Liver (tissue), 8 donors: ENCODE measurements at regions not wholly inside any gene's neighbourhood (a gene's known extent, or its start where the extent isn't known, plus 50 kb on each side); places are given as distances from the start of the nearest gene placed in this dataset.

Experiments used
- DNase-seq: peaks from one replicate; pipeline ENCODE4 v3.0.0-alpha.2; 2017; ENCODE audit warnings: low spot score
- H3K27ac ChIP-seq, 2 donors: one replicate each; pipeline ENCODE4 v1.7.0; 2013; ENCODE audit warnings: inconsistent platforms in 2 of 2, low read length in 2 of 2, control low read depth in 1 of 2, low read depth in 1 of 2, mild to moderate bottlenecking in 1 of 2
- H3K27me3 ChIP-seq, 4 donors: one replicate each; pipeline versions ENCODE4 v1.6.1 to v1.7.0; 2013; ENCODE audit warnings: low read length in 3 of 4, inconsistent platforms in 1 of 4, mild to moderate bottlenecking in 1 of 4, moderate library complexity in 1 of 4; ENCODE audit not compliant: control insufficient read depth in 4 of 4, insufficient read depth in 4 of 4
- H3K36me3 ChIP-seq, 4 donors: one replicate each; pipeline versions ENCODE4 v1.6.1 to v1.7.0; 2013; ENCODE audit warnings: low read length in 3 of 4, mild to moderate bottlenecking in 3 of 4, low read depth in 1 of 4, moderate library complexity in 1 of 4; ENCODE audit not compliant: control insufficient read depth in 4 of 4, insufficient read depth in 3 of 4
- H3K4me1 ChIP-seq, 4 donors: one replicate each; pipeline versions ENCODE4 v1.6.1 to v1.7.0; 2013; ENCODE audit warnings: low read length in 3 of 4, mild to moderate bottlenecking in 3 of 4, moderate library complexity in 1 of 4; ENCODE audit not compliant: control insufficient read depth in 4 of 4, insufficient read depth in 4 of 4
- H3K4me3 ChIP-seq, 3 donors: one replicate each; pipeline versions ENCODE4 v1.6.1 to v1.7.0; 2013; ENCODE audit warnings: low read length in 3 of 3, control low read depth in 1 of 3, low read depth in 1 of 3, mild to moderate bottlenecking in 1 of 3
- H3K9ac ChIP-seq, 2 donors: one replicate each; pipeline ENCODE4 v1.7.0; 2013; ENCODE audit warnings: low read length in 2 of 2, mild to moderate bottlenecking in 2 of 2, moderate library complexity in 2 of 2, control low read depth in 1 of 2, low read depth in 1 of 2
- H3K9me3 ChIP-seq, 4 donors: one replicate each; pipeline versions ENCODE4 v1.6.1 to v1.7.0; 2013; ENCODE audit warnings: low read length in 3 of 4; ENCODE audit not compliant: control insufficient read depth in 4 of 4
- ATF3 ChIP-seq: IDR thresholded peaks from 2 replicates; pipeline ENCODE4 v1.6.1; 2016; ENCODE audit warnings: antibody characterized with exemption
- CTCF ChIP-seq: fragments of 150-350 bp; IDR thresholded peaks from 2 replicates; pipeline ENCODE4 v1.5.1; 2017; ENCODE audit warnings: improper control_type of control experiment, low read depth, low read length; ENCODE audit not compliant: missing input control
- EGR1 ChIP-seq, 2 donors: IDR thresholded peaks; 2 replicates each; pipeline ENCODE4 v1.6.1; 2016 to 2018; ENCODE audit warnings: antibody characterized with exemption in 2 of 2, low read depth in 2 of 2
- FOXA1 ChIP-seq: IDR thresholded peaks from 2 replicates; pipeline ENCODE4 v1.6.1; 2016; ENCODE audit warnings: antibody characterized with exemption
- GABPA ChIP-seq, 2 donors: IDR thresholded peaks in 1 of 2; conservative IDR thresholded peaks in 1 of 2; 2 replicates each; pipeline ENCODE4 v1.6.1; 2016; ENCODE audit warnings: antibody characterized with exemption in 2 of 2, mild to moderate bottlenecking in 1 of 2, moderate library complexity in 1 of 2
- HNF4A ChIP-seq, 2 donors: conservative IDR thresholded peaks; 2 replicates each; pipeline ENCODE4 v1.6.1; 2016; ENCODE audit warnings: antibody characterized with exemption in 2 of 2, mild to moderate bottlenecking in 2 of 2
- HNF4G ChIP-seq: IDR thresholded peaks from 2 replicates; pipeline ENCODE4 v1.6.1; 2016; ENCODE audit warnings: antibody characterized with exemption
- JUND ChIP-seq, 2 donors: IDR thresholded peaks; 2 replicates each; pipeline ENCODE4 v1.6.1; 2016; ENCODE audit warnings: antibody characterized with exemption in 2 of 2
- MAX ChIP-seq: IDR thresholded peaks from 2 replicates; pipeline ENCODE4 v1.6.1; 2016; ENCODE audit warnings: antibody characterized with exemption
- NR2F2 ChIP-seq: IDR thresholded peaks from 2 replicates; pipeline ENCODE4 v1.6.1; 2016; ENCODE audit warnings: antibody characterized with exemption
- RAD21 ChIP-seq, 2 donors: IDR thresholded peaks; 2 replicates each; pipeline ENCODE4 v1.6.1; 2016; ENCODE audit warnings: antibody characterized with exemption in 2 of 2, mild to moderate bottlenecking in 2 of 2
- REST ChIP-seq: IDR thresholded peaks from 2 replicates; pipeline ENCODE4 v1.6.1; 2016; ENCODE audit warnings: antibody characterized with exemption, mild to moderate bottlenecking
- RXRA ChIP-seq, 2 donors: IDR thresholded peaks; 2 replicates each; pipeline ENCODE4 v1.6.1; 2017 to 2018; ENCODE audit warnings: antibody characterized with exemption in 2 of 2, mild to moderate bottlenecking in 1 of 2
- SP1 ChIP-seq: IDR thresholded peaks from 2 replicates; pipeline ENCODE4 v1.6.1; 2018; ENCODE audit warnings: antibody characterized with exemption, mild to moderate bottlenecking
- TAF1 ChIP-seq: conservative IDR thresholded peaks from 2 replicates; pipeline ENCODE4 v1.6.1; 2016; ENCODE audit warnings: antibody characterized with exemption, mild to moderate bottlenecking
- YY1 ChIP-seq: IDR thresholded peaks from 2 replicates; pipeline ENCODE4 v1.6.1; 2016; ENCODE audit warnings: antibody characterized with exemption, mild to moderate bottlenecking
- ZBTB33 ChIP-seq: IDR thresholded peaks from 2 replicates; pipeline ENCODE4 v1.6.1; 2016; ENCODE audit warnings: antibody characterized with exemption
- WGBS: extraction: QIAGEN DNeasy Blood & Tissue Kit; methylation state at CpG from one replicate; pipeline ENCODE4 v1.1.7; 2013; 5-methylcytosine and 5-hydroxymethylcytosine counted together
- donor health status: healthy.
- donor health status: healthy.
- donor health status: healthy.
- donor health status: healthy.
- donor health status: healthy.

- no peak overlapping the region for H3K9ac ChIP-seq
- TF ChIP-seq HNF4G (no peak), EGR1 (IDR thresholded peaks at IDR 0.05; ENCODE audit: low read depth in 2 of 2) (no peak), SP1 (no peak), CTCF (no peak), REST (no peak), TAF1 (no peak), RXRA (IDR thresholded peaks at IDR 0.05) (no peak), GABPA (IDR thresholded peaks at IDR 0.05 in 1 of 2, conservative IDR thresholded peaks at IDR 0.05 in 1 of 2) (no peak), HNF4A (conservative IDR thresholded peaks at IDR 0.05) (no peak), NR2F2 (no peak), ATF3 (no peak), JUND (IDR thresholded peaks at IDR 0.05) (no peak), RAD21 (IDR thresholded peaks at IDR 0.05) (no peak), YY1 (no peak), MAX (no peak), FOXA1 (no peak)
- DNase-seq: no peak
- H3K4me1 ChIP-seq: no peaks in the 10 kb centered on the region
- no peaks in the 10 kb centered on the region for H3K27me3 ChIP-seq
- WGBS: 76% methylated on average over 7 of the region's 7 CpGs
- H3K9me3 ChIP-seq: peaks cover 0 to 2% (median 0%) of the 10 kb centered on the region in 4 donors
- no peak overlapping the region for H3K4me3 ChIP-seq
- H3K27ac ChIP-seq: no peak overlapping the region
- no peaks in the 10 kb centered on the region for H3K36me3 ChIP-seq
Observed at GRCh38 chr4:62191451-62192240, 991.5 kb downstream of the ADGRL3 start.

- H3K36me3 ChIP-seq: no peaks in the 10 kb centered on the region
Observed at GRCh38 chr4:62170235-62170634, 970.1 kb downstream of the ADGRL3 start.

More at GRCh38 chr4:62170235-62170634, 970.1 kb downstream of the ADGRL3 start:
- 81% methylated on average over 1 of the region's 1 CpG for WGBS
- no peak for DNase-seq
- Histone ChIP-seq H3K27ac (no peak overlapping the region), H3K9ac (no peak overlapping the region), H3K4me3 (no peak overlapping the region), H3K27me3 (no peaks in the 10 kb centered on the region), H3K4me1 (no peaks in the 10 kb centered on the region), H3K9me3 (no peaks in the 10 kb centered on the region)
- TF ChIP-seq ATF3 (no peak), ZBTB33 (no peak), REST (no peak), RXRA (IDR thresholded peaks at IDR 0.05) (no peak), HNF4A (conservative IDR thresholded peaks at IDR 0.05) (no peak)
